Spleen (tissue), 11 donors: ENCODE measurements at regions not wholly inside any gene's neighbourhood (a gene's known extent, or its start where the extent isn't known, plus 50 kb on each side); places are given as distances from the start of the nearest gene placed in this dataset.

ENCODE experiments used
- DNase-seq: peaks from one replicate; pipeline ENCODE4 v3.0.0-alpha.2; 2020
- H3K27ac ChIP-seq, 8 donors: fragments of 200-600 bp; sonication (generic) in 7 of 8; 1 replicate in 4 of 8; 2 replicates in 4 of 8; pipeline versions ENCODE4 v1.5.0 to v1.8.0; 2016 to 2021; ENCODE audit warnings: inconsistent platforms in 4 of 8, mild to moderate bottlenecking in 4 of 8, moderate library complexity in 1 of 8
- H3K27me3 ChIP-seq, 7 donors: fragments of 200-600 bp; sonication (generic) in 6 of 7; replicated peaks in 1 of 7; 1 replicate in 4 of 7; 2 replicates in 3 of 7; pipeline versions ENCODE4 v1.5.0 to v1.8.0; 2016 to 2021; ENCODE audit warnings: inconsistent platforms in 3 of 7, mild to moderate bottlenecking in 1 of 7
- H3K36me3 ChIP-seq, 6 donors: fragments of 200-600 bp; sonication (generic) in 5 of 6; 1 replicate in 4 of 6; 2 replicates in 2 of 6; pipeline versions ENCODE4 v1.5.0 to v1.8.0; 2016 to 2021; ENCODE audit warnings: inconsistent platforms in 2 of 6
- H3K4me1 ChIP-seq, 6 donors: fragments of 200-600 bp; sonication (generic) in 5 of 6; 1 replicate in 3 of 6; 2 replicates in 3 of 6; pipeline versions ENCODE4 v1.5.0 to v1.8.0; 2016 to 2021; ENCODE audit warnings: inconsistent platforms in 3 of 6
- H3K4me3 ChIP-seq, 8 donors: fragments of 200-600 bp; sonication (generic) in 7 of 8; 1 replicate in 4 of 8; 2 replicates in 4 of 8; pipeline versions ENCODE4 v1.5.0 to v1.8.0; 2016 to 2021; ENCODE audit warnings: inconsistent platforms in 4 of 8, mild to moderate bottlenecking in 4 of 8, moderate library complexity in 2 of 8
- H3K9me3 ChIP-seq, 8 donors: fragments of 200-600 bp; sonication (generic) in 7 of 8; 1 replicate in 4 of 8; 2 replicates in 4 of 8; pipeline versions ENCODE4 v1.5.0 to v1.8.0; 2016 to 2021; ENCODE audit warnings: inconsistent platforms in 4 of 8
- CTCF ChIP-seq, 11 experiments: fragments of 200-600 bp in 7 of 11; fragments of 450-650 bp in 4 of 11; sonication (generic) in 4 of 11; IDR thresholded peaks in 8 of 11; conservative IDR thresholded peaks in 3 of 11; 1 replicate in 7 of 11; 2 replicates in 4 of 11; pipeline versions ENCODE4 v1.4.0 to v1.8.0; 2016 to 2021; ENCODE audit warnings: antibody characterized with exemption in 11 of 11, inconsistent platforms in 4 of 11, mild to moderate bottlenecking in 1 of 11
- POLR2A ChIP-seq, 3 donors: fragments of 450-650 bp; IDR thresholded peaks; one replicate each; pipeline ENCODE4 v1.5.1; 2017; ENCODE audit warnings: antibody characterized with exemption in 3 of 3, mild to moderate bottlenecking in 1 of 3
- POLR2AphosphoS5 ChIP-seq, 3 donors: sonication (generic); formaldehyde crosslinking; IDR thresholded peaks; one replicate each; pipeline ENCODE4 v1.5.1; 2017; ENCODE audit warnings: antibody characterized with exemption in 3 of 3
- WGBS, 5 donors: extraction: QIAGEN DNeasy Blood & Tissue Kit in 3 of 5; methylation state at CpG; one replicate each; pipeline versions ENCODE4 v1.1.5 to v1.1.7; 2013 to 2018; 5-methylcytosine and 5-hydroxymethylcytosine counted together
- intact Hi-C: fragments of 100-400 bp; cut with DNase I; formaldehyde crosslinking; loops from one replicate; pipeline ENCODE4 v1.15.0; 2023; ENCODE audit warnings: low total_unique reads
- donor health status: healthy with polysubstance abuse.
- donor health status: DM: no; HTN: no; CAD: no; lungs with moderate emphysema.
- donor health status: DM: no; HTN: no; CAD: no.
- donor health status: Bipolar disorder and iron deficiency.
- donor health status: healthy.
- donor health status: DM: no; HTN: no; CAD: no.
- donor health status: DM: yes; HTN: yes; CAD: no.

DNA sequence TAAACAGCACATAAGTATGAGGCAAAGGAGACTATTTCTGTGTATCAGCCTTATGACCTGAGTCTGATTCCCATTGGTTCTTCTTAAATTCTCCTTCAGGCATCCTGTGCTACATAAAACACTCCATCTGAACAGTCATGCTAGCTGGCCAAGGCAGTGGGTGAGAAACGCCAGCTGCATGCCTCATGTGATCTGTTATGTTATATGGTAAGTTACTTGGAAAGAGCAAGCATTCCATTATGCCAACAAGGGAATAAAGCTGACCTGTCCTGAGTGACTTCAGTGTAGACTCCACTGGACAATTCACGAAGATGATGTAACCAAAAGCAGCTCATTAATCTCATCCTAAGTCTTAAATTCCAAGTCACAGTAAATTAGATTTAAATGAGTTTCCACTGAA, 216.5 kb upstream of the FN1 start:
- Histone ChIP-seq H3K4me1 (no peaks in the 10 kb centered on the region), H3K27ac (no peak overlapping the region), H3K9me3 (no peaks in the 10 kb centered on the region), H3K4me3 (no peak overlapping the region), H3K27me3 (no peaks in the 10 kb centered on the region), H3K36me3 (no peaks in the 10 kb centered on the region)
- 80 to 96% (median 89%) methylated on average over 2 of the region's 2 CpGs for WGBS, 5 donors
- no peak for DNase-seq
- intact Hi-C loops: no loop called here
- TF ChIP-seq POLR2A (IDR thresholded peaks at IDR 0.05) (no peak), CTCF (IDR thresholded peaks at IDR 0.05 in 8 of 11, conservative IDR thresholded peaks at IDR 0.05 in 3 of 11) (no peak), POLR2AphosphoS5 (IDR thresholded peaks at IDR 0.05) (no peak)

GRCh38 chr2:215651412-215651811, 215.5 kb upstream of the FN1 start:
- no peak overlapping the region for H3K27ac ChIP-seq
- no peaks in the 10 kb centered on the region for H3K9me3 ChIP-seq
- TF ChIP-seq CTCF (IDR thresholded peaks at IDR 0.05 in 8 of 11, conservative IDR thresholded peaks at IDR 0.05 in 3 of 11) (no peak), POLR2A (IDR thresholded peaks at IDR 0.05) (no peak), POLR2AphosphoS5 (IDR thresholded peaks at IDR 0.05) (no peak)
- no peaks in the 10 kb centered on the region for H3K36me3 ChIP-seq
- no peaks in the 10 kb centered on the region for H3K4me1 ChIP-seq
- WGBS, 5 donors: 88 to 96% (median 94%) methylated on average over 4 of the region's 4 CpGs
- no peaks in the 10 kb centered on the region for H3K27me3 ChIP-seq
- no peak overlapping the region for H3K4me3 ChIP-seq
- intact Hi-C loops: no loop called here
- DNase-seq: no peak

- DNase-seq: no peak
- Histone ChIP-seq H3K4me3 (no peak overlapping the region), H3K4me1 (no peaks in the 10 kb centered on the region), H3K27me3 (no peaks in the 10 kb centered on the region), H3K9me3 (peaks cover 0 to under 1% (median 0%) of the 10 kb centered on the region in 8 donors), H3K27ac (no peak overlapping the region), H3K36me3 (no peaks in the 10 kb centered on the region)
- intact Hi-C loops: no loop called here
- TF ChIP-seq CTCF (IDR thresholded peaks at IDR 0.05 in 8 of 11, conservative IDR thresholded peaks at IDR 0.05 in 3 of 11): no peak
- no peak for TF ChIP-seq POLR2A (IDR thresholded peaks at IDR 0.05)
- TF ChIP-seq POLR2AphosphoS5 (IDR thresholded peaks at IDR 0.05): no peak
- WGBS, 5 donors: 69 to 90% (median 80%) methylated on average over 7 of the region's 7 CpGs
Measured at GRCh38 chr2:215644233-215644897, 208.5 kb upstream of the FN1 start.

GRCh38 chr2:215638687-215639086, 202.8 kb upstream of the FN1 start:
- no peak overlapping the region for H3K4me3 ChIP-seq
- intact Hi-C loops: no loop called here
- H3K4me1 ChIP-seq: no peaks in the 10 kb centered on the region
- no peak overlapping the region for H3K27ac ChIP-seq
- H3K36me3 ChIP-seq: no peaks in the 10 kb centered on the region
- TF ChIP-seq CTCF (IDR thresholded peaks at IDR 0.05 in 8 of 11, conservative IDR thresholded peaks at IDR 0.05 in 3 of 11) (no peak), POLR2A (IDR thresholded peaks at IDR 0.05) (no peak), POLR2AphosphoS5 (IDR thresholded peaks at IDR 0.05) (no peak)
- no peaks in the 10 kb centered on the region for H3K27me3 ChIP-seq
- DNase-seq: no peak
- peaks cover 0 to 25% (median 16%) of the 10 kb centered on the region in 8 donors for H3K9me3 ChIP-seq
